Stimulated activated CD4-positive, alpha-beta T cell treated with anti-CD3 and anti-CD28 coated beads, TNF-alpha, amount 100 ng/mL, for 48 hours (primary cell): ENCODE measurements at regions not wholly inside any gene's neighbourhood (a gene's known extent, or its start where the extent isn't known, plus 50 kb on each side); places are given as distances from the start of the nearest gene placed in this dataset.
"Not testable (repeated sequence)": the region's sequence is repeated elsewhere in the genome, so short reads cannot be mapped to it uniquely, and the experiment has no call there.

Experiments
- DNase-seq, 3 donors: peaks; one replicate each; pipeline ENCODE4 v3.0.0-alpha.2; 2020; ENCODE audit warnings: low read depth in 3 of 3

- DNase-seq: not testable (repeated sequence)
These were observed 76.5 kb upstream of the LINC00632 start for GRCh38 chrX:140633105-140633504.

DNA sequence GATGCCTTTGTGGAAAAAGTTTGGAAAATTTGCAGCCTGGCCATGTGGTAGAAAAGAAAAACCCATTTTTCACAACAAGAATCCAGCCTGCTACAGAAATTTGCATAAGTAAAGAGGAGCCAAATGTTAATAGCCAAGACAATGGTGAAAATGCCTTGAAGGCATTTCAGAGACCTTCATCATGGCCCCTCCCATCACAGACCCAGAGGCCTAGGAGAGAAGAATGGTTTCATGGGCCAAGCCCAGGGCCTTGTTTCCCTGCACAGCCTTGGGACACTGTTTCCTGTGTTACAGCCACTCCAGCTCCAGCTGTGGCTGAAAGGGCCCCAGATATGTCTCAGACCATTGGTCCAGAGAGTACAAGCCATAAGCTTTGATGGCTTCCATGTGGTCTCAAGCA, 101.4 kb upstream of the LINC00632 start:
- DNase-seq: no peak

DNA sequence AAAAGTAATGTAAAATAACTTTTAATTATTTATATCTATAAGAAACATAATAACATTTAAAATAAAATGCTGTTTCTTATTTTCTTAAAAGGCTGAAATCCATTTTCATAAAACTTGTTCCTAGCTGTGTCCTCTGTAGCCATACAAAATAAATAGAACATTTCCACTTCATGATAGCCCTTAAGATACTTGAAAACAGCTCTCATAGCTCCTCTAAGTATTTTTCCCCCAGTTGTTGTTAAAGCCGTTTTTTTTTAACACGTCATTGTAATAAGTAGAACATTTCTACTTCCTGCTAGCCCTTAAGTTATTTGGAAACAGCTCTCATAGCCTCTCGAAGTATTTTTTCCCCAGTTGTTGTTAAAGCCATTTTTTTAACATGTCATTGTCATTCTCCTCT, 97.3 kb upstream of the SOX3 start:
- DNase-seq: no peak

- DNase-seq: no peak
These were observed 95.0 kb upstream of the SOX3 start for GRCh38 chrX:140599851-140600250.

DNA sequence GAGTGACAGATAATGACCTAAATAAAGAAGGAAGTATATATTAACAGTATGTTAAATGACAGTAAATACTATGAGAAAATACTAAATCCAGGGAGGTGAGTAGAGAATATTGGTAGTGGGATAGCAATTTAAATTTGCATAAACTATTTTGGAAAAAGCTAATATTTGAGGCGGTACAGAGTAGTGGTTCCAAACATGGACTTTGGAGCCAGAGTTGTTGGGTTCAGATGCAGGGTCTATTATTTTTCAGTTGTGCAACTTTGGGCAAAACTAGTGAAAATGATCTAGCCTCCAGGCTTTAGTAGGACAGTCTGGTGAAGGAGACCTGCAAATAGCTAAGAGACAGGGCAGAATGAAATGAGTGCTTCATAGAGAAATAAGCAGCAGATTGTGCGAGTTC, 84.8 kb upstream of the SOX3 start:
- no peak for DNase-seq

GRCh38 chrX:140586951-140587350, 82.1 kb upstream of the SOX3 start:
- no peak for DNase-seq

DNA sequence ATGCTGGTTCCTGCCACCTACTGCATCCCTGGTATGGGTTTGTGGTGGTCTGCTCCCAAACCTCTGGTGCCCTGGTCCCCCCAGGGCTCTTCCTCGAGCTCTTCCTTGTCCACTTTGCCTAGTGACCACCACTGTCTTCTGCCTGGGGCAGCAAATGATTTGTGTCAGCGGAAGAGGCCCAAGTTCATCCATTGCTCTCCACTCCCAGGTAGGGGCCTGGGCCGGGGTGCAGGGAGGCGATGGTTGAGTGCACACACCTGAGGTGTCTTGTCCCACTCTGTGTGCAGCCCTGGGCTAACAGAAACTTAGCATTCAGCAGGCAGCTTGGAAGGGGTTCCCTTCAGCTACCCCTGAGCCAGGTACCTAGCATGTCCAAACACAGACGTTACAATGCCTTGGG, 75.6 kb upstream of the SOX3 start:
- DNase-seq: no peak

DNA sequence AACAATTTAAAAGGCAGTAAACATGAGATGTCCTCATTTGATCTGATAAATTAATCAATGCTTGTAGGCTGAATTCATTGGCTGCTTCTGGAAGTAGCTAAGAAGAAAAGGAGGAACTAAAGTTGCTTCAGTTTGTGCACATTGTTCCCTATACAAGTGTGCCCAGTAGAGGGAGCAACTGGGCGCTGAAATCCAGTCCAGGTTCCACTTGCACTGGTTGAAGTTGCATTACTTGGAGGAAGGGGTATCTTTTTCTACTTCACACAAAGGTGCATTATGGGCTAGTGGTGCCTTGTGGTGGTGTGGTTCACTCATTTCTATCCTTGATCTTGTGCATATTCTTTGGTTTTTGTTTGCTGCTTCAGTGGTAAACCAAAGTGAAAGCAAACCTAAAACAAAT, 67.9 kb upstream of the SOX3 start:
- peak in 1 of 3 donors; percentile 12 for DNase-seq

GRCh38 chrX:140563893-140564292, 59.0 kb upstream of the SOX3 start:
- no peak for DNase-seq
